Osteocyte (in vitro differentiated cells): ENCODE measurements at regions not wholly inside any gene's neighbourhood (a gene's known extent, or its start where the extent isn't known, plus 50 kb on each side); places are given as distances from the start of the nearest gene placed in this dataset.

Experiments
- DNase-seq: peaks from one replicate; pipeline ENCODE4 v3.0.0; 2021; ENCODE audit warnings: mixed read lengths; ENCODE audit not compliant: unreplicated experiment; ENCODE audit errors: extremely low spot score
- H3K27ac Mint-ChIP-seq: one replicate; pipeline ENCODE4 v1.8.0; 2021; ENCODE audit warnings: mild to moderate bottlenecking, mixed read lengths; ENCODE audit not compliant: unreplicated experiment
- H3K27me3 Mint-ChIP-seq: one replicate; pipeline ENCODE4 v1.8.0; 2021; ENCODE audit warnings: mixed read lengths; ENCODE audit not compliant: unreplicated experiment
- H3K36me3 Mint-ChIP-seq: one replicate; pipeline ENCODE4 v1.8.0; 2021; ENCODE audit warnings: mixed read lengths; ENCODE audit not compliant: unreplicated experiment
- H3K4me1 Mint-ChIP-seq: one replicate; pipeline ENCODE4 v1.8.0; 2021; ENCODE audit warnings: mixed read lengths; ENCODE audit not compliant: unreplicated experiment
- H3K4me3 Mint-ChIP-seq: one replicate; pipeline ENCODE4 v1.8.0; 2021; ENCODE audit warnings: mild to moderate bottlenecking, moderate library complexity, mixed read lengths; ENCODE audit not compliant: unreplicated experiment
- H3K9me3 Mint-ChIP-seq: one replicate; pipeline ENCODE4 v1.8.0; 2021; ENCODE audit warnings: mixed read lengths; ENCODE audit not compliant: unreplicated experiment
- CTCF ChIP-seq: fragments of 200-600 bp; sonication (generic); IDR thresholded peaks from 2 replicates; pipeline ENCODE4 v1.5.0; 2021; ENCODE audit warnings: antibody characterized with exemption, mild to moderate bottlenecking, moderate library complexity

- H3K4me1 Mint-ChIP-seq: peaks cover 32% of the 10 kb centered on the region
- no peak for TF ChIP-seq CTCF
- no peak overlapping the region for H3K27ac Mint-ChIP-seq
- no peak overlapping the region for H3K4me3 Mint-ChIP-seq
- no peak for DNase-seq
- H3K9me3 Mint-ChIP-seq: no peaks in the 10 kb centered on the region
- H3K36me3 Mint-ChIP-seq: no peaks in the 10 kb centered on the region
- H3K27me3 Mint-ChIP-seq: peaks cover 35% of the 10 kb centered on the region
Observed at GRCh38 chr20:47971058-47971791, 185.9 kb upstream of the SULF2 start.

GRCh38 chr20:47970282-47970903 lies 185.1 kb upstream of the SULF2 start:
- H3K4me3 Mint-ChIP-seq: no peak overlapping the region

GRCh38 chr20:47969426-47969825 lies 184.1 kb upstream of the SULF2 start:
- no peaks in the 10 kb centered on the region for H3K36me3 Mint-ChIP-seq
- H3K4me1 Mint-ChIP-seq: peaks cover 32% of the 10 kb centered on the region
- H3K27me3 Mint-ChIP-seq: peaks cover 46% of the 10 kb centered on the region
- no peaks in the 10 kb centered on the region for H3K9me3 Mint-ChIP-seq
- H3K4me3 Mint-ChIP-seq: no peak overlapping the region
- DNase-seq: no peak
- H3K27ac Mint-ChIP-seq: no peak overlapping the region
- no peak for TF ChIP-seq CTCF

More at GRCh38 chr20:47970282-47970903, 185.1 kb upstream of the SULF2 start:
- Mint-ChIP-seq H3K9me3 (no peaks in the 10 kb centered on the region), H3K36me3 (no peaks in the 10 kb centered on the region), H3K27me3 (peaks cover 44% of the 10 kb centered on the region), H3K4me1 (peaks cover 32% of the 10 kb centered on the region), H3K27ac (peak overlapping the region; percentile 32)
- TF ChIP-seq CTCF: no peak
- DNase-seq: no peak

GRCh38 chr20:47968541-47969310 lies 183.4 kb upstream of the SULF2 start:
- Mint-ChIP-seq H3K4me3 (no peak overlapping the region), H3K9me3 (no peaks in the 10 kb centered on the region), H3K27me3 (peaks cover 44% of the 10 kb centered on the region), H3K36me3 (no peaks in the 10 kb centered on the region), H3K4me1 (peaks cover 32% of the 10 kb centered on the region), H3K27ac (no peak overlapping the region)
- no peak for DNase-seq
- TF ChIP-seq CTCF: no peak

- Mint-ChIP-seq H3K36me3 (no peaks in the 10 kb centered on the region), H3K4me3 (no peak overlapping the region), H3K9me3 (no peaks in the 10 kb centered on the region), H3K27me3 (peaks cover 58% of the 10 kb centered on the region), H3K27ac (no peak overlapping the region), H3K4me1 (no peaks in the 10 kb centered on the region)
- TF ChIP-seq CTCF: no peak
- no peak for DNase-seq
Observed at GRCh38 chr20:47964149-47964548, 178.9 kb upstream of the SULF2 start.
